ENCODE measurements at regions not wholly inside any gene's neighbourhood (a gene's known extent, or its start where the extent isn't known, plus 50 kb on each side); places are given as distances from the start of the nearest gene placed in this dataset.

- Histone ChIP-seq H3K27me3 (ENCODE audit: control insufficient read depth in 2 of 2, insufficient read depth in 1 of 2, low read length in 1 of 2) (no peaks in the 10 kb centered on the region), H3K9me3 (ENCODE audit: control insufficient read depth in 2 of 2, insufficient read depth in 1 of 2, low read length in 1 of 2) (no peaks in the 10 kb centered on the region), H3K4me1 (ENCODE audit: control insufficient read depth in 2 of 2, insufficient read depth in 2 of 2, low read length in 2 of 2) (no peaks in the 10 kb centered on the region), H3K27ac (ENCODE audit: low read depth in 1 of 2, low read length in 1 of 2) (no peak overlapping the region), H3K36me3 (ENCODE audit: control insufficient read depth in 2 of 2, insufficient read depth in 2 of 2, low read length in 1 of 2) (no peaks in the 10 kb centered on the region), H3K4me3 (ENCODE audit: low read length in 2 of 2) (no peak overlapping the region)
- no peak for DNase-seq (ENCODE audit: low read depth in 6 of 9, low spot score in 9 of 9)
- WGBS: 98% methylated on average over 2 of the region's 2 CpGs
Observed at GRCh38 chr5:158471535-158471924, 612.6 kb upstream of the CLINT1 start.

GRCh38 chr5:158470764-158471534 is 612.0 kb upstream of the CLINT1 start:
- H3K4me3 ChIP-seq (ENCODE audit: low read length in 2 of 2): no peak overlapping the region
- no peak overlapping the region for H3K27ac ChIP-seq (ENCODE audit: low read depth in 1 of 2, low read length in 1 of 2)
- H3K36me3 ChIP-seq (ENCODE audit: control insufficient read depth in 2 of 2, insufficient read depth in 2 of 2, low read length in 1 of 2): no peaks in the 10 kb centered on the region
- no peaks in the 10 kb centered on the region for H3K27me3 ChIP-seq (ENCODE audit: control insufficient read depth in 2 of 2, insufficient read depth in 1 of 2, low read length in 1 of 2)
- H3K9me3 ChIP-seq (ENCODE audit: control insufficient read depth in 2 of 2, insufficient read depth in 1 of 2, low read length in 1 of 2): no peaks in the 10 kb centered on the region
- no peak for DNase-seq (ENCODE audit: low read depth in 6 of 9, low spot score in 9 of 9)
- 94% methylated on average over 5 of the region's 5 CpGs for whole genome bisulfite sequencing
- H3K4me1 ChIP-seq (ENCODE audit: control insufficient read depth in 2 of 2, insufficient read depth in 2 of 2, low read length in 2 of 2): no peaks in the 10 kb centered on the region

- Histone ChIP-seq H3K4me1 (ENCODE audit: control insufficient read depth in 2 of 2, insufficient read depth in 2 of 2, low read length in 2 of 2) (no peaks in the 10 kb centered on the region), H3K4me3 (ENCODE audit: low read length in 2 of 2) (no peak overlapping the region), H3K9me3 (ENCODE audit: control insufficient read depth in 2 of 2, insufficient read depth in 1 of 2, low read length in 1 of 2) (no peaks in the 10 kb centered on the region), H3K27ac (ENCODE audit: low read depth in 1 of 2, low read length in 1 of 2) (no peak overlapping the region), H3K27me3 (ENCODE audit: control insufficient read depth in 2 of 2, insufficient read depth in 1 of 2, low read length in 1 of 2) (no peaks in the 10 kb centered on the region), H3K36me3 (ENCODE audit: control insufficient read depth in 2 of 2, insufficient read depth in 2 of 2, low read length in 1 of 2) (no peaks in the 10 kb centered on the region)
- 98% methylated on average over 2 of the region's 2 CpGs for WGBS
- DNase-seq (ENCODE audit: low read depth in 6 of 9, low spot score in 9 of 9): no peak
Observed at GRCh38 chr5:158468444-158468843, 609.5 kb upstream of the CLINT1 start.

- no peaks in the 10 kb centered on the region for H3K4me1 ChIP-seq (ENCODE audit: control insufficient read depth in 2 of 2, insufficient read depth in 2 of 2, low read length in 2 of 2)
- no peaks in the 10 kb centered on the region for H3K27me3 ChIP-seq (ENCODE audit: control insufficient read depth in 2 of 2, insufficient read depth in 1 of 2, low read length in 1 of 2)
- no peaks in the 10 kb centered on the region for H3K36me3 ChIP-seq (ENCODE audit: control insufficient read depth in 2 of 2, insufficient read depth in 2 of 2, low read length in 1 of 2)
- no peak overlapping the region for H3K4me3 ChIP-seq (ENCODE audit: low read length in 2 of 2)
- no peak for DNase-seq (ENCODE audit: low read depth in 6 of 9, low spot score in 9 of 9)
- no peak overlapping the region for H3K27ac ChIP-seq (ENCODE audit: low read depth in 1 of 2, low read length in 1 of 2)
- no peaks in the 10 kb centered on the region for H3K9me3 ChIP-seq (ENCODE audit: control insufficient read depth in 2 of 2, insufficient read depth in 1 of 2, low read length in 1 of 2)
Observed at GRCh38 chr5:158466191-158466590, 607.2 kb upstream of the CLINT1 start.

GRCh38 chr5:158465086-158465972 is 606.4 kb upstream of the CLINT1 start:
- no peak overlapping the region for H3K27ac ChIP-seq (ENCODE audit: low read depth in 1 of 2, low read length in 1 of 2)

GRCh38 chr5:158464383-158464782 is 605.4 kb upstream of the CLINT1 start:
- Histone ChIP-seq H3K36me3 (ENCODE audit: control insufficient read depth in 2 of 2, insufficient read depth in 2 of 2, low read length in 1 of 2) (no peaks in the 10 kb centered on the region), H3K27me3 (ENCODE audit: control insufficient read depth in 2 of 2, insufficient read depth in 1 of 2, low read length in 1 of 2) (no peaks in the 10 kb centered on the region), H3K27ac (ENCODE audit: low read depth in 1 of 2, low read length in 1 of 2) (no peak overlapping the region), H3K4me3 (ENCODE audit: low read length in 2 of 2) (no peak overlapping the region), H3K9me3 (ENCODE audit: control insufficient read depth in 2 of 2, insufficient read depth in 1 of 2, low read length in 1 of 2) (no peaks in the 10 kb centered on the region), H3K4me1 (ENCODE audit: control insufficient read depth in 2 of 2, insufficient read depth in 2 of 2, low read length in 2 of 2) (no peaks in the 10 kb centered on the region)
- peak in 1 of 9 donors; percentile 24 for DNase-seq (ENCODE audit: low read depth in 6 of 9, low spot score in 9 of 9)
- WGBS: 95% methylated on average over 1 of the region's 1 CpG

More at GRCh38 chr5:158465086-158465972, 606.4 kb upstream of the CLINT1 start:
- H3K4me1 ChIP-seq (ENCODE audit: control insufficient read depth in 2 of 2, insufficient read depth in 2 of 2, low read length in 2 of 2): no peaks in the 10 kb centered on the region
- 98% methylated on average over 6 of the region's 6 CpGs for WGBS
- H3K36me3 ChIP-seq (ENCODE audit: control insufficient read depth in 2 of 2, insufficient read depth in 2 of 2, low read length in 1 of 2): no peaks in the 10 kb centered on the region
- no peak for DNase-seq (ENCODE audit: low read depth in 6 of 9, low spot score in 9 of 9)
- H3K9me3 ChIP-seq (ENCODE audit: control insufficient read depth in 2 of 2, insufficient read depth in 1 of 2, low read length in 1 of 2): no peaks in the 10 kb centered on the region
- no peak overlapping the region for H3K4me3 ChIP-seq (ENCODE audit: low read length in 2 of 2)
- H3K27me3 ChIP-seq (ENCODE audit: control insufficient read depth in 2 of 2, insufficient read depth in 1 of 2, low read length in 1 of 2): no peaks in the 10 kb centered on the region

- H3K27ac ChIP-seq (ENCODE audit: low read depth in 1 of 2, low read length in 1 of 2): no peak overlapping the region
- no peak for DNase-seq (ENCODE audit: low read depth in 6 of 9, low spot score in 9 of 9)
- no peaks in the 10 kb centered on the region for H3K9me3 ChIP-seq (ENCODE audit: control insufficient read depth in 2 of 2, insufficient read depth in 1 of 2, low read length in 1 of 2)
- no peaks in the 10 kb centered on the region for H3K4me1 ChIP-seq (ENCODE audit: control insufficient read depth in 2 of 2, insufficient read depth in 2 of 2, low read length in 2 of 2)
- H3K4me3 ChIP-seq (ENCODE audit: low read length in 2 of 2): no peak overlapping the region
- no peaks in the 10 kb centered on the region for H3K27me3 ChIP-seq (ENCODE audit: control insufficient read depth in 2 of 2, insufficient read depth in 1 of 2, low read length in 1 of 2)
- 91% methylated on average over 4 of the region's 4 CpGs for WGBS
- no peaks in the 10 kb centered on the region for H3K36me3 ChIP-seq (ENCODE audit: control insufficient read depth in 2 of 2, insufficient read depth in 2 of 2, low read length in 1 of 2)
Observed at GRCh38 chr5:158463938-158464337, 605.0 kb upstream of the CLINT1 start.

- Histone ChIP-seq H3K27ac (ENCODE audit: low read depth in 1 of 2, low read length in 1 of 2) (no peak overlapping the region), H3K9me3 (ENCODE audit: control insufficient read depth in 2 of 2, insufficient read depth in 1 of 2, low read length in 1 of 2) (no peaks in the 10 kb centered on the region), H3K4me3 (ENCODE audit: low read length in 2 of 2) (no peak overlapping the region), H3K4me1 (ENCODE audit: control insufficient read depth in 2 of 2, insufficient read depth in 2 of 2, low read length in 2 of 2) (no peaks in the 10 kb centered on the region), H3K36me3 (ENCODE audit: control insufficient read depth in 2 of 2, insufficient read depth in 2 of 2, low read length in 1 of 2) (no peaks in the 10 kb centered on the region), H3K27me3 (ENCODE audit: control insufficient read depth in 2 of 2, insufficient read depth in 1 of 2, low read length in 1 of 2) (no peaks in the 10 kb centered on the region)
- no peak for DNase-seq (ENCODE audit: low read depth in 6 of 9, low spot score in 9 of 9)
- 90% methylated on average over 1 of the region's 1 CpG for WGBS
Observed at GRCh38 chr5:158463188-158463587, 604.2 kb upstream of the CLINT1 start.

- Histone ChIP-seq H3K4me1 (ENCODE audit: control insufficient read depth in 2 of 2, insufficient read depth in 2 of 2, low read length in 2 of 2) (no peaks in the 10 kb centered on the region), H3K36me3 (ENCODE audit: control insufficient read depth in 2 of 2, insufficient read depth in 2 of 2, low read length in 1 of 2) (no peaks in the 10 kb centered on the region), H3K27ac (ENCODE audit: low read depth in 1 of 2, low read length in 1 of 2) (no peak overlapping the region), H3K27me3 (ENCODE audit: control insufficient read depth in 2 of 2, insufficient read depth in 1 of 2, low read length in 1 of 2) (no peaks in the 10 kb centered on the region), H3K4me3 (ENCODE audit: low read length in 2 of 2) (no peak overlapping the region), H3K9me3 (ENCODE audit: control insufficient read depth in 2 of 2, insufficient read depth in 1 of 2, low read length in 1 of 2) (no peaks in the 10 kb centered on the region)
- 94% methylated on average over 9 of the region's 9 CpGs for WGBS
- no peak for DNase-seq (ENCODE audit: low read depth in 6 of 9, low spot score in 9 of 9)
Observed at GRCh38 chr5:158462349-158463114, 603.6 kb upstream of the CLINT1 start.
